HG03520 (cell line): ENCODE measurements at regions not wholly inside any gene's neighbourhood (a gene's known extent, or its start where the extent isn't known, plus 50 kb on each side); places are given as distances from the start of the nearest gene placed in this dataset.
"Not testable (repeated sequence)": the region's sequence is repeated elsewhere in the genome, so short reads cannot be mapped to it uniquely, and the experiment has no call there.

Source experiments
- ATAC-seq: cut with Tn5 transposase; IDR thresholded peaks from one replicate; pipeline ENCODE4 v1.9.1; 2021; ENCODE audit warnings: mild to moderate bottlenecking, moderate library complexity; ENCODE audit not compliant: unreplicated experiment

DNA sequence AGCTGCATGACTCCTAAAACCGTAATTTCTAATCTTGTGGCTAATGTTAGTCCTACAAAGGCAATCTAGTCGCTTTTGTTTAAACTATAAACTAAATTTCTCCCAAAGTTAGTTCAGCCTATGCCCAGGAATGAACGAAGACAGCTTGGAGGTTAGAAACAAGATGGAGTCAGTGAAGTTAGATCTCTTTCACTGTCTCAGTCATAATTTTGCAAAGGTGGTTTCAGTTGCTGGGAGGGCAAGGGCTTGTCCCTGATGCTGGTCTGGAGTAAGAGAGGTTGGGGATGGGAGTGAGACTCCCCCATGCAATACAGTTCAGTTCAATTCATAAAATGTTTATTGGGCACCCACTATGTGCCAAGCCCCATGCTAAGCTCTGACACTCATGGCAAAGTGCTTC, 362.1 kb downstream of the TYW1 start:
- ATAC-seq: not testable (repeated sequence)

GRCh38 chr7:67359900-67360299, 363.3 kb downstream of the TYW1 start:
- ATAC-seq: no peak

- ATAC-seq: no peak
These were observed 364.5 kb downstream of the TYW1 start for GRCh38 chr7:67361150-67361549.

DNA sequence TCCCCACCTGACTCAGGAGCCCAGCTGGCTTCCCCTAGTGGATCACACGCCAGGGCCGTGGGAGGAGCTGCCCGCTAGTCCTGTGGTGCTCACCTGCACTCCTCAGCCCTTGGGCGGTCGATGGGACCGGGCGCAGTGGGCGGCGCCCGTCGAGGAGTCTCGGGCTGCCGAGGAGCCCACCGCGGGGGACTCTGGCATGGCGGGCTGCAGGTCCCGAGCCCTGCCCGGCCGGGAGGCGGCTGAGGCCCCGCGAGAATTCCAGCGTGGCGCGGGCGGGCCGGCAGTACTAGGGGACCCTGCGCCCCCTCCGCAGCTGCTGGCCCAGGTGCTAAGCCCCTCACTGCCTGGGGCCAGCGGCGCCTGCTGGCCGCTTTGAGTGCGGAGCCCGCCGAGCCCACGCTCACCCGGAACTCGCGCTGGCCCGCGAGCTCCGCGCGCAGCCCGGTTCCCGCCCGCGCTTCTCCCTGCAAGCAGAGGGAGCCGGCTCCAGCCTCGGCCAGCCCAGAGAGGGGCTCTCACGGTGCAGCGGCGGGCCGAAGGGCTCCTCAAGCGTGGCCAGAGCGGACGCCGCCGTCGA, 367.9 kb downstream of the TYW1 start:
- ATAC-seq: no peak

DNA sequence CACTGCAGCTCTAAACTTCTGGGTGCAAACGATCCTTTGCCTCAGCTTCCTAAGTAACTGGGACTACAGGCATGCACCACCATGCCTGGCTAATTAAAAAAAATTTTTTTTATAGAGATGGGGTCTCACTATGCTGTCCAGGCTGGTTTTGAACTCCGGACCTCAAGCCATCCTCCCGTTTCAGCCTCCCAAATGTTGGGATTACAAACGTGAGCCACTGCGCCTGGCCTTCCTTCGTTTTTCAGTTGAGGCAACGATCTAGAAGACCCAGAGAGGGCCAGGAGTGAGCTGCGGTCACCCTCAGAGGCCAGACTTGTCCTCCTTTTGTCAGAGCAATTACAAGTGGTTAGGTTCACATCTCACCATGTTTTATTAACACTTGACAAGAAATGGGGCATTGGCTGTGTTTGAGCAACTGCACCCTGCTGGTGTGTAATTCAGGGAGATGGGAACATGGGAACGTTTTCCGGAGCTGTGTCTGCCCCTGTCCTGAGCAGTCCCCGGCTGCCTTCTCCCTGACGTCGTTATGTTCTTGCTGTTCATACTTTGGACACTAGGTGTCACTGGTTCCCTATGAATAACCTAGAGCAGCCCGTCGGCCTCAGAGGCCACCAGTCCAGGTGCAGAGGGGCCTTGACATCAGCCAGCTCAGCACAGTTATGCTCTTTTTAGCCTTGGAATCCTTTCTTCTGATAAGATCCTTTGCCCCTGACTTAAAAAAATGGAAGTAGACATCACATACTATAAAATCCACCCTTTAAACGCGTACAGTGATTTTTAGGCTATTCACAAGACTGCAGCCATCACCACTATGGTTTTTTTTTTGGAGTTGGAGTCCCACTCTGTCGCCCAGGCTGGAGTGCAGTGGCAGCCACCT, 375.0 kb downstream of the TYW1 start:
- peak; percentile 91 for ATAC-seq

- ATAC-seq: not testable (repeated sequence)
These were observed 376.8 kb downstream of the TYW1 start for GRCh38 chr7:67373389-67373788.

- no peak for ATAC-seq
These were observed 378.8 kb downstream of the TYW1 start for GRCh38 chr7:67375427-67375826.

GRCh38 chr7:67377939-67378862, 381.6 kb downstream of the TYW1 start:
- ATAC-seq: peak; percentile 94

DNA sequence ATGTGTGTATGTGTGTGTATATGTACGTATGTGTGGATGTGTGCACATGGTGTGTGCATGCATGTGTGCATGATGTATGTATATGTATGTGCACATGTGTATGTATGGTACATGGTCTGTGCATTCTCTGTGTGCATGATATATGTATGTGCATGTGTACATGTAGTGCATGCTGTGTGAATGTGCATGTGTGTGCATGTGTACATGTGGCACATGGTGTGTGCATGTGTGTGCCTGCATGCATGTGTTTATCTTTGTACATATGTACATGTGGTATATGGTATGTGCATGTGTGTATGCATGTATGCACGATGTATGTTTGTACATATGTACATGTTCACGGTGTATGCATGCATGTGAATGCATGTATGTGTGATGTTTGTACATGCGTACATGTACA, 383.7 kb downstream of the TYW1 start:
- ATAC-seq: no peak

- no peak for ATAC-seq
These were observed 384.2 kb downstream of the TYW1 start for GRCh38 chr7:67380858-67381257.

GRCh38 chr7:67387851-67388250, 391.2 kb downstream of the TYW1 start:
- ATAC-seq: no peak

GRCh38 chr7:67391168-67391567, 394.5 kb downstream of the TYW1 start:
- no peak for ATAC-seq

DNA sequence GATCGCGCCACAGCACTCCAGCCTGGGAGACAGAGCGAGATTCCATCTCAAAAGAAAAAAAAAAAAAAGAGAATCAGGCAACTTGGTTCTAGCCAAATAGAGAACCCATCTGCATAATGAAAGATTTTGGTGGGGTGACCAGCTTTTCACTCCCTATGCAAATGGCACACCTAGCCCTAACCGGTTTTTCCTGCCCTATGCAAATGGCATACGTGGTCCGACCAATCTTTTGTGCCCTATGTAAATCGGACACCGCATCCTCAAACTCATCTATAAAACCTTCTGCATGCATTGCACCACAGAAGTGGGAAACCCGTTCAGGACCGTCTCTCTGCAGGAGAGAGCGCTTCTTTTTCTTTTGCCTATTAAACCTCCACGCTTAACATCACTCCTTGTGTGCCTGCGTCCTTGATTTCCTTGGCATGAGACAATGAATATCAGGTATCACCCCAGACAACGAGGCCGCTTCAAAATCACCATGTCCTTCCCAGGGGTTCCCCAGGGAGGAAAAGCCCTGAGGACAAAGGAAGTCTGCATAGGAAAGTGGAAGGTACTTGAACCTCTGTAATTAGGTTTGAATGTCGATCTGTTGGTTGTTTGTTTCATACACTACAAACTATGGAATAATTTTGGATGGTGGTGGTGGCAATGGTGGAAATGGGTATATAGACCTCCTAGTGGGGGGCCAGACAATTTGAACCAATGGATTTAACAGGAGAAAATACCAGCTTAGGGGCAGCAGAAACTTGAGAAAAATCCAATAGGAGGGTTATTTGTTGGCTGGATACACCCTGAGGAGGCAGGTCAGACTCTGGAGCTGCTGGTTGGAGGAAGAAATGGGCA, 396.2 kb downstream of the TYW1 start:
- no peak for ATAC-seq

- no peak for ATAC-seq
These were observed 397.3 kb downstream of the TYW1 start for GRCh38 chr7:67393903-67394302.

DNA sequence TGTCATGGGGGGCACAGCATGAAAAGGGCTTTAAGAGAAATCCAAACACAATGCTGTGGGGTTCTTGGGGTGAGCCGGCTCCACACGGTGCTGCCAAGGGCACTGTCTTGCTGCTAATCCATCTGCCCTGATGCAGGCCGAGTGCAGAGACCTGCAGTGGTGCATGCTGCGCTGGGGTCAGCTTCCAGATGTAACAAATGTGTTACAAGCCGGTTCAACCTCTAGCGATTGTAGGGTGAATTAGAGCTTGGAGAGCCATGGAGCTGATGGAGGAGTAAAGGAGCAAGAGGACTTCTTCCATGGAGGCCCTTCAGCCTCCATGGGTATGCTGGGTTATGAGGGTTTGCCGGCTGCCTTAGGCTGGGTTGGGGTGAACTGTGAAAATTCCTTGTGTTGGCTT, 402.3 kb downstream of the TYW1 start:
- no peak for ATAC-seq

- no peak for ATAC-seq
These were observed 404.9 kb downstream of the TYW1 start for GRCh38 chr7:67401492-67401891.

- ATAC-seq: no peak
These were observed 405.6 kb downstream of the TYW1 start for GRCh38 chr7:67402280-67402679.

GRCh38 chr7:67406976-67407375, 410.3 kb downstream of the TYW1 start:
- no peak for ATAC-seq

GRCh38 chr7:67407392-67408071, 410.9 kb downstream of the TYW1 start:
- no peak for ATAC-seq

DNA sequence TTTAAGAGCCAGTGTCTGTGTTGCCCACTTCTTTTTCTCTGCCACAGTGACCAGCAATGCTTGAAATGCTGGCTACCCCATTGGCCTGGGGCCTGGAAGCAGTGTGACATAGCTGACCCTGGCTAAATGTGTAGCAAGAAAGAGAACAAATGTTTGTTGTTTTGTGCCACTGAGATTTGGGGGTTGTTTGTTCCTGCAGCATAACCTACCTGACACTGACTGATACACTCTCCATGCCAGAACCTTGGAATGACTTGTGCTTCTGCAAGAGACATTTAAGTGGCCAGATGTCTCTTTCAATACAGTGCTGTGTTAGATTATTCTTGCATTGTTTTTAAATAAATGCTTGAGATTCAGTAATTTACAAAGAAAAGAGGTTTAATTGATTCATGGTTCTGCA, 411.5 kb downstream of the TYW1 start:
- ATAC-seq: no peak
